OCI-M1 (cell line): ENCODE measurements at regions not wholly inside any gene's neighbourhood (a gene's known extent, or its start where the extent isn't known, plus 50 kb on each side); places are given as distances from the start of the nearest gene placed in this dataset.

Experiments used
- DNase-seq: peaks from one replicate; lab custom pipeline; 2025; lab: John Stamatoyannopoulos, UW

- no peak for DNase-seq
Observed at GRCh38 chr9:85260275-85260845, 481.4 kb downstream of the AGTPBP1 start.

DNA sequence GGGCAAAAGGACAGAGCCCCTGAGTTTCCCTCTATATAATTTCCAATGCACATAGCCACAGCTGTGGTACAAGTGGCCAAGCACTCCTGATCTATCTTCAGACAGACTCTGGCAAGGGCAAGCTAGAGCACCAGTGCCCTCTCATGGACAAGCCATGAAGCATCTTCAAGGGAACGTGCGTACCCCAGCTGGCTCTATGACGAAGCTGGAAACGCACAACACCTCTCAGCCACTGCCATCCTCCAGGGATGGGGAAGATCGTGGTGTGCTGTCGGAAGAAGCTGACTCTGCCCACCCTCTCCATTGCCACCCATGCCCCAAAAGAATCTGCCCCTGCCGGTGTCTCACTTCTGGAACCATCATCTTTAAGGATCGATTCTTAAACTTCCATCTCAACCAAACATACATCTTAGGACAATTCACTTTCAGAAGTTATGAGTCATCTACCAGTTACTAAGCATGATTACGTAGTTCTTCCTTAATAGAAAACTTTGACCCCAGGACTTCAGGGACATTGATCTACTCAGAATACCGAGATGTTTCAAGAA, 482.9 kb downstream of the AGTPBP1 start:
- peak; percentile 12 for DNase-seq

DNA sequence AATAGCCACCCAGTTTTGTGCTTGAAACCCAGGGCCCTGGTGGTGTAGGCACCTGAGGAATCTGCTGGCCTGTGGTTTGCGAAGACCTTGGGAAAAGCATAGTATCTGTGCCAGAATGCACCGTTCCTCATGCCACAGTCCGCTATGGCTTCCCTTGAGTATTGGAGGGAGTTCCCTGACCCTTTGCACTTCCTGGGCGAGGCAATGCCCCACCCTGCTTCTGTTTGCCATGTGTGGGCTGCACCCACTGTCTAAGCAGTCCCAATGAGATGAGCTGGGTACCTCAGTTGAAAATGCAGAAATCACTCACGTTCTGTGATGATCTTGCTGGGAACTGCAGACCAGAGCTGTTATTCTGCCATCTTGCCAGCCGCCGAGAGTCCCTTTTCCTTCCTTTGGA, 483.5 kb downstream of the AGTPBP1 start:
- no peak for DNase-seq

DNA sequence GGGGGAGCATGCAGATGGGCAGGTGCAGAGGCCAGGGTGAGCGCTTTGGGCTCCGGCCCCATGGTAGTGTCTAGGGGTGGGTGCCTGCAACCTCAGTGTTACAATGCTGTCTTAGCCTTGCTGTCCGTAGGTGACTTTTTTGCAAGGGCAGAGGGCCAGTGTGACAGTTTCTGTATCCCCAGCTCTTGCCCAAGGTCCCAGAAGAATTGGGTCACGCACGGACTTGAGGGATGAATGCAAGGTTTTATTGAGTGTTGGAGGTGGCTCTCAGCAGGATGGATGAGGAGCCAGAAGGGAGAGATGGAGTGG, 492.5 kb downstream of the AGTPBP1 start:
- DNase-seq: no peak

- no peak for DNase-seq
Observed at GRCh38 chr9:85248514-85249312, 493.0 kb downstream of the AGTPBP1 start.

GRCh38 chr9:85246541-85246940, 495.2 kb downstream of the AGTPBP1 start:
- no peak for DNase-seq

GRCh38 chr9:85244856-85245255, 496.9 kb downstream of the AGTPBP1 start:
- DNase-seq: no peak

DNA sequence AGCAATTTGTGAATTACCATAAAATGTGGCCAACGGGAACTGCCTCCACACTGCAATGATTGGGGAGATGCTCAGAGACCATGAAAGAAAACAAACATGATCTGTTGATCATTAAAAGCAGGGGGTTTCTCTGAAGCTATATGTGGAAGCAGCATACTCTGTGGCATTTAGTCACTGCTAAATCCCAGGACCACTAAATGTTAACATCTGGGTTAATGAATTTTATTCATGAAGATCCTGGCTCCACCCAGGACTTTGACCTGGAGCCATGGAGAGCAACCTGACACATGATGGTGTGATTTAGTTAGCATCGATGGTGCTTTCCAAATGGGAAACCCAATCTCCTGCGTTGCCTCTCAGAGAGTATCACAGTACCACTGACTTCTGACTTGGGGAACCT, 497.8 kb downstream of the AGTPBP1 start:
- no peak for DNase-seq

DNA sequence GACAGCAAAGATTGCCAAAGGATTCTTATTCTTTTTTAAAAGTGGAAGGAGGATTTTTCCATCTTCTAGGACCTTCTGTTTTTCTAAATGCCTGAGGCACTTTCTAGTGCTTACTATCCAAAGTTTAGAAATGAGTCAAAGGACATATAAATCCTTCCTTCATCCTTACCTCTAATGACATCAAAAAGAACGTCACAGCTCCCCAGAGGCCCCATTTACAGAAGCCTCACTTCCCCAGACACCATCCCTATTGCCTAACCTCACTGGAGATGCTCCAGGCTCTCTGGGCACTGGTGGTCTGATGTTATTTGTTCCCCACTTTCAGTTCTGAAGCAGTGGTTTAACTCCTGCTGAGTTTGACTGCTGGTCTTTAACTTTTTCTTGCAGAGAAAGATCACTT, 504.3 kb downstream of the AGTPBP1 start:
- DNase-seq: no peak

- no peak for DNase-seq
Observed at GRCh38 chr9:85230081-85230480, 511.7 kb downstream of the AGTPBP1 start.

GRCh38 chr9:85228111-85228855, 513.5 kb downstream of the AGTPBP1 start:
- DNase-seq: no peak

GRCh38 chr9:85225180-85225579, 516.6 kb downstream of the AGTPBP1 start:
- no peak for DNase-seq

GRCh38 chr9:85224729-85225128, 517.0 kb downstream of the AGTPBP1 start:
- DNase-seq: no peak

DNA sequence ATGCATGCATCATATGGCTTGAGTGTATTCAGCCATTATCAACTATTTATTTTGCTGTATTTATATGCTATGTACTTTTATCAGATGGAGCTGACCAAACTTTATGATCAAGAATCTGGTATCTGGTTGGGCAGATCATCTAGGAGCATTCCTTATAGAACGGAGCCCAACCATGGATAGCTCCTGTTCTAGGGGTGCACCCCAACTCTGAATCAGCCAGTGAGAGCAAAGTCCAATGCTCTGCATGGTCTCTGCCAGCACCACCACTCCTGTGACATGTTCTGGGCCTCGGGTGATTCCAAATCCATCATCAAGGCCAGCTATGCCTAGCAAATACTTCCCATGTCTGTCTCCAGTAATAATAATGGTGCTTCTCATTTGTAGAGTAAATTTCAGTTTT, 517.5 kb downstream of the AGTPBP1 start:
- no peak for DNase-seq

GRCh38 chr9:85223506-85224125, 518.1 kb downstream of the AGTPBP1 start:
- DNase-seq: no peak

DNA sequence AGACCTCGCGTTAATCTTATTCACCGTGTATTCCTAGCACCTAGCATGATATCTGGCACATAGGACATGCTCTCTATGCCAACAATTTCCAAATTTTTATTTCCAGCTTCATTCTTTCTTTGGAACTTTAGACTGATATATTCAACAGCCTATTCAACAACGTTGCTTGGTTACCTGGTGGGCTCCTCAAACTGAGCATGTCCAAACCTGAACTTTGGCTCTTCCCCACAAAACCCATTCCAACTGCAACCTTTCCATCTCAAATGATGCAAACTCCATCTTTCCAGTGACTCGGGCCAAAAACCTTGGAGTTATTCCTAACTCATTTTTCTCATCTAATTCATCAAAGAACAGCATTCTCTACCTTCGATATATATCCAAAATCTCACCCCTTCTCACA, 525.2 kb downstream of the AGTPBP1 start:
- DNase-seq: no peak

DNA sequence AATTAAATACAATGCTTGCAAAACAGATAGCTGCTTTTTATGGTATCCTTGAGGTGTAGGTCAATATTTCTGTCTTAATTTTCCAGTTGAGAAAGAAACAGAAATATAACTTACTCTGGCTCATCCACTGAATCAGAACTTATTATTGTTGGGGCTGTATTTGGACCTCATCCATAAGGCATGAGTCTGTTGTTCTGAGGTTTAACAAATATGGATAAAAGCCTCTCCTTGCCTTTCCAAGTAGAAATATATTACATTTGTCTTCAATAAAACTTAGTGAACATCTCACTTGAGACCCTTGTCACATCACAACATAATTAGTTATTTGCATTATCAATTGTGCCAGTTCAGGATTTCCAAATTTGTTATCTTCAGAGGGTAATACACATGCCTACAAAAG, 525.8 kb downstream of the AGTPBP1 start:
- DNase-seq: no peak

GRCh38 chr9:85215416-85215815, 526.3 kb downstream of the AGTPBP1 start:
- no peak for DNase-seq

GRCh38 chr9:85213650-85214607, 527.8 kb downstream of the AGTPBP1 start:
- no peak for DNase-seq

DNA sequence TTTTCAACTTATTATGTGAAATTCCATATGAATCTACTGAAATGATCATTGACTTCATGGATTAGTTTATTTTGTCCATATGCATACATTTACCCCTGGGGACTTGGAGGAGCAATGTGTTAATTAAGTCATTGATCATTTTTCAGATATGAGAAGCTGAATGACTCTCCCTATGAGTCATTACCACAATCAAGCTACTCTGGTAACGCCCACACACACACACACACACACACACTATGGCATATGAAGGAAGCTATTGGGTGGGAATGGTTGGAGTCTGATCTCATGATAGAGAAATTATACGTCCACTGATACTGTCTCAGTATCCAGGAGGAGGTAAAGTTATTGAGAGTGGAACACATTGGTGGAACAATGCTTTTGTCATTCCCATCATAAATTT, 528.9 kb downstream of the AGTPBP1 start:
- DNase-seq: peak; percentile 40

DNA sequence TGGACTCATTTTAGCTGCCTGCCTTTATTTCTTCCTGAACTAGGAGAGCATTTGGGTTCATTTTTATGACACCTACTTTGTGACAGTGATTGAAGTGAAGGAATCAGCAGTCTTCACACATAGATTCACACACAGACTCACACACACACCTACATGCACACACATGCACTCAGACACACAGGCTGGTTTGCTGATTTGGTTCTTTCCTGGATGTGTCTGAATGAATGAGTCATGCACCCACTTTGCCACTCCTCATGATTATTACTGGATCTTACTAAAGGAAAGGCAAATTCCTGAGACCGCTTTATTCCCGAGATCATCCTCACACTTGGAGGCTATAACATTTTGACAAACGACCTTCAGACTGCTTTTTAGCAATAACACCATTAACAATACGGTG, 529.5 kb downstream of the AGTPBP1 start:
- no peak for DNase-seq
